C4-2B (cell line): ENCODE measurements at regions not wholly inside any gene's neighbourhood (a gene's known extent, or its start where the extent isn't known, plus 50 kb on each side); places are given as distances from the start of the nearest gene placed in this dataset.

Experiments used
- ZFX ChIP-seq: fragments of 450-650 bp; IDR thresholded peaks from 2 replicates; pipeline ENCODE4 v1.6.1; 2017
- TF ChIP-seq, protein P1 (sequence below): fragments of 450-650 bp; conservative IDR thresholded peaks from 2 replicates; pipeline ENCODE4 v1.5.1; 2017; ENCODE audit warnings: mild to moderate bottlenecking

DNA sequence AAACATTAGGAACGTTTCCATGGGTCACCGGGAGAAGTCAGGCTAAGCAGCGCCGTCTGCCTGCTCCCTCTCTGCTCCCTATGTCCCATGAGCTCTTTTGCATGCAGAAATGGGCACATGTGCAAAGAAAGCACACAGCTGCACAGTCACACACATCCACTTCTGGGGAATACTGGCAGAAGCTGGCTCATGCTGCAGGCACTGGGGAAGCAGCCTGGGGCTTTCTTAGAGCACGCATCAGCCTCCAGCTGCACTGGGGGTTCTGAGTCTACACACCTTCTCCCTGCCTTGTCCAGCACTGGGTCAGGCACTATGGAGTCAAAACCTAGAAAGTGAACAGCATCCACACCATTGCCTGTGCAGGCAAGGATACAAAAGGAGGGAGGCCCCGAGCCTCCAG is 76.1 kb upstream of the FOXQ1 start:
- TF ChIP-seq, protein P1, sequence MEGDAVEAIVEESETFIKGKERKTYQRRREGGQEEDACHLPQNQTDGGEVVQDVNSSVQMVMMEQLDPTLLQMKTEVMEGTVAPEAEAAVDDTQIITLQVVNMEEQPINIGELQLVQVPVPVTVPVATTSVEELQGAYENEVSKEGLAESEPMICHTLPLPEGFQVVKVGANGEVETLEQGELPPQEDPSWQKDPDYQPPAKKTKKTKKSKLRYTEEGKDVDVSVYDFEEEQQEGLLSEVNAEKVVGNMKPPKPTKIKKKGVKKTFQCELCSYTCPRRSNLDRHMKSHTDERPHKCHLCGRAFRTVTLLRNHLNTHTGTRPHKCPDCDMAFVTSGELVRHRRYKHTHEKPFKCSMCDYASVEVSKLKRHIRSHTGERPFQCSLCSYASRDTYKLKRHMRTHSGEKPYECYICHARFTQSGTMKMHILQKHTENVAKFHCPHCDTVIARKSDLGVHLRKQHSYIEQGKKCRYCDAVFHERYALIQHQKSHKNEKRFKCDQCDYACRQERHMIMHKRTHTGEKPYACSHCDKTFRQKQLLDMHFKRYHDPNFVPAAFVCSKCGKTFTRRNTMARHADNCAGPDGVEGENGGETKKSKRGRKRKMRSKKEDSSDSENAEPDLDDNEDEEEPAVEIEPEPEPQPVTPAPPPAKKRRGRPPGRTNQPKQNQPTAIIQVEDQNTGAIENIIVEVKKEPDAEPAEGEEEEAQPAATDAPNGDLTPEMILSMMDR = no peak
- TF ChIP-seq ZFX = no peak
